ENCODE measurements at regions not wholly inside any gene's neighbourhood (a gene's known extent, or its start where the extent isn't known, plus 50 kb on each side); places are given as distances from the start of the nearest gene placed in this dataset.

- CTCF ChIA-PET, result interaction anchor here (1.1 to 2.2 kb wide), 3 partner anchors 9 to 401 kb away, joined by 6 to 14 read pairs (median 7); no protein-coding TSS in a partner anchor
- Histone ChIP-seq H3K9me1 (replicated peaks; ENCODE audit: control insufficient read depth, extremely low read depth, insufficient read depth, low read length) (no peaks in the 10 kb centered on the region), H3K4me1 (ENCODE audit: control insufficient read depth, extremely low read depth, insufficient read depth, low read length) (no peaks in the 10 kb centered on the region), H2AFZ (ENCODE audit: low read depth, low read length) (no peak overlapping the region), H3K79me2 (ENCODE audit: control insufficient read depth, insufficient read depth, low read length) (no peaks in the 10 kb centered on the region), H3K4me3 (replicated peaks in 1 of 3; ENCODE audit: insufficient read depth in 1 of 3, low read depth in 1 of 3, low read length in 3 of 3) (no peak overlapping the region), H4K20me1 (replicated peaks; ENCODE audit: control insufficient read depth, extremely low read depth, insufficient read depth, low read length) (no peaks in the 10 kb centered on the region), H3K4me2 (ENCODE audit: insufficient read depth, low read length) (no peak overlapping the region), H3K9me3 (replicated peaks; ENCODE audit: control insufficient read depth, insufficient read depth, low read length) (no peaks in the 10 kb centered on the region), H3K27ac (ENCODE audit: insufficient read depth, low read depth, low read length) (no peak overlapping the region), H3K36me3 (ENCODE audit: control insufficient read depth in 2 of 2, extremely low read depth in 1 of 2, insufficient read depth in 2 of 2, low read length in 2 of 2) (no peaks in the 10 kb centered on the region), H3K9ac (replicated peaks; ENCODE audit: extremely low read depth, insufficient read depth, low read length) (no peak overlapping the region), H3K27me3 (ENCODE audit: control insufficient read depth in 2 of 2, insufficient read depth in 2 of 2, low read length in 2 of 2) (peaks cover 0 to 2% of the 10 kb centered on the region in 2 experiments)
- intact Hi-C loops (cut with micrococcal nuclease), result no loop called here
- BruUV-seq (replicated peaks), result no TSS peak
- no peak for DNase-seq (ENCODE audit: low read depth, low spot score)
- TF ChIP-seq EZH2 (IDR thresholded peaks at IDR 0.05; ENCODE audit: borderline replicate concordance, low read depth, low read length, severe bottlenecking) (no peak), POLR2AphosphoS5 (IDR thresholded peaks at IDR 0.05; ENCODE audit: insufficient read depth, low read depth, low read length) (no peak), FOS (IDR thresholded peaks at IDR 0.05; ENCODE audit: borderline replicate concordance, insufficient read depth, low read length) (no peak), MAX (IDR thresholded peaks at IDR 0.05; ENCODE audit: insufficient read depth, insufficient read length) (no peak), GATA2 (IDR thresholded peaks at IDR 0.05; ENCODE audit: insufficient read depth, insufficient read length, low read depth, low read length) (no peak), MYC (IDR thresholded peaks at IDR 0.05; ENCODE audit: low read depth, low read length) (no peak), POLR2A (IDR thresholded peaks at IDR 0.05; ENCODE audit: low read depth, low read length) (no peak), JUN (IDR thresholded peaks at IDR 0.05; ENCODE audit: borderline replicate concordance, insufficient read depth, insufficient read length, low read depth) (no peak)
- TF ChIP-seq, protein P1, sequence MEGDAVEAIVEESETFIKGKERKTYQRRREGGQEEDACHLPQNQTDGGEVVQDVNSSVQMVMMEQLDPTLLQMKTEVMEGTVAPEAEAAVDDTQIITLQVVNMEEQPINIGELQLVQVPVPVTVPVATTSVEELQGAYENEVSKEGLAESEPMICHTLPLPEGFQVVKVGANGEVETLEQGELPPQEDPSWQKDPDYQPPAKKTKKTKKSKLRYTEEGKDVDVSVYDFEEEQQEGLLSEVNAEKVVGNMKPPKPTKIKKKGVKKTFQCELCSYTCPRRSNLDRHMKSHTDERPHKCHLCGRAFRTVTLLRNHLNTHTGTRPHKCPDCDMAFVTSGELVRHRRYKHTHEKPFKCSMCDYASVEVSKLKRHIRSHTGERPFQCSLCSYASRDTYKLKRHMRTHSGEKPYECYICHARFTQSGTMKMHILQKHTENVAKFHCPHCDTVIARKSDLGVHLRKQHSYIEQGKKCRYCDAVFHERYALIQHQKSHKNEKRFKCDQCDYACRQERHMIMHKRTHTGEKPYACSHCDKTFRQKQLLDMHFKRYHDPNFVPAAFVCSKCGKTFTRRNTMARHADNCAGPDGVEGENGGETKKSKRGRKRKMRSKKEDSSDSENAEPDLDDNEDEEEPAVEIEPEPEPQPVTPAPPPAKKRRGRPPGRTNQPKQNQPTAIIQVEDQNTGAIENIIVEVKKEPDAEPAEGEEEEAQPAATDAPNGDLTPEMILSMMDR (IDR thresholded peaks at IDR 0.05; ENCODE audit: extremely low read depth in 1 of 2, insufficient read depth in 1 of 2, low read depth in 1 of 2, low read length in 2 of 2), result no peak
- POLR2A ChIA-PET, result no interaction called here
- no peak for FAIRE-seq
- dilution Hi-C loops (cut with MboI; ENCODE audit: extremely low pct_ligation_motif_present, low sequenced_read_pairs), result no loop called here
These were observed 178.1 kb upstream of the PDE10A start for GRCh38 chr6:165841153-165841558.

All from endothelial cell of umbilical vein (primary cell).